ENCODE measurements at regions not wholly inside any gene's neighbourhood (a gene's known extent, or its start where the extent isn't known, plus 50 kb on each side); places are given as distances from the start of the nearest gene placed in this dataset.
"Not testable (repeated sequence)": the region's sequence is repeated elsewhere in the genome, so short reads cannot be mapped to it uniquely, and the experiment has no call there.

DNA sequence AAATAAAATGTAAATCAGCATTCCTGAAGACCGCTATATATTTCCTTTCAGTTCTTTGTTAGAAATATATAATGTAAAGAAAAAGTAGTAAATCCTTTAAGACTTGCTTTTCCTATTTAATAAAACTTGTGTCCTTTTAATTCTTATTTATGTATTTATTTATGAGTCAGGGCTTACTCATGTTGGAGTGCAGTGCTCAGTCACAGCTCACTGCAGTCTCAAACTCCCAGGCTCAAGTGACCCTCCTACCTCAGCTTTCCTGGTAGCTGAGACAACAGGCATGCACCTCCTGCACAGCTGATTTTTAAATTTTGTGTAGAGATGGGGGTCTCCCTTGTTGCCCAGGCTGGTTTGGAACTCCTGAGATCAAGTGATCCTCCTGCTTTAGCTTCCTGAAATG is 724.5 kb downstream of the ANKRD7 start:
- H3K4me1 ChIP-seq (replicated peaks in 1 of 2), result no peaks in the 10 kb centered on the region
- in situ Hi-C loops (cut with MboI; ENCODE audit: low pct_unique_long_range_greater_than_20kb in 2 of 9, low sequenced_read_pairs in 9 of 9, unreplicated experiment in 9 of 9), result no loop called here
- H3K4me3 ChIP-seq, result no peak overlapping the region
- peak in 2 of 8 experiments; percentile 24 to 39 for ATAC-seq (replicated peaks in 6 of 8)
- no peak overlapping the region for H3K27ac ChIP-seq
- WGBS, 10 experiments, result 0 to 100% (median 86%) methylated on average over 1 of the region's 1 CpG; no CpG with 5 or more reads in 3 of the 10 experiments

GRCh38 chr7:118956285-118956684 is 731.8 kb downstream of the ANKRD7 start:
- H3K4me3 ChIP-seq; ATAC-seq (replicated peaks in 6 of 8); in situ Hi-C loops (cut with MboI; ENCODE audit: low pct_unique_long_range_greater_than_20kb in 2 of 9, low sequenced_read_pairs in 9 of 9, unreplicated experiment in 9 of 9); H3K4me1 ChIP-seq (replicated peaks in 1 of 2); H3K27ac ChIP-seq: not testable (repeated sequence)
- WGBS, 10 experiments, result 0 to 88% (median 71%) methylated on average over 1 to 2 of the region's 2 CpGs; no CpG with 5 or more reads in 2 of the 10 experiments

DNA sequence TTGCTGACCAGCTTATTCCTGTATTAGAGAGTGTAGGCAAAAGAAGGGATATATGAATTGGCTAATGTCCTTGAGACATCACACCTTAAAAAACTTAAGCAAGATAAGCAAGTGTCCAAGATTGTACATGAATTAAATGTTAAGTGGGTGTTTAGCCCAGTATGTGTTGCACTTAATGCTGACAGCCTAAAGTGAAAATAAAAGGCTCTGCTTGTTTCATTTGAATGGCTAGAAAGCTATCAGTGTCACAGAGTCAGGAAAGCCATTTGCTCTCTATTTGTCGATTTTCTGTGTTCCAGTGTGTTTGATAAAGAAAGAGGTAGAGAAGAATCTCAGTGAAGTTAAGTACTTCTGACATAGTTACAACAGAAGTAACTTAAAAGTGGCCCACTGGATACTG is 744.9 kb downstream of the ANKRD7 start:
- Histone ChIP-seq H3K4me3 (no peak overlapping the region), H3K4me1 (replicated peaks in 1 of 2) (peaks cover 2 to 3% of the 10 kb centered on the region in 2 donors), H3K27ac (no peak overlapping the region)
- no peak for ATAC-seq (replicated peaks in 6 of 8)
- WGBS, 10 experiments, result 0 to 100% (median 73%) methylated on average over 1 of the region's 1 CpG; no CpG with 5 or more reads in 4 of the 10 experiments
- in situ Hi-C loops (cut with MboI; ENCODE audit: low pct_unique_long_range_greater_than_20kb in 2 of 9, low sequenced_read_pairs in 9 of 9, unreplicated experiment in 9 of 9), result no loop called here

- H3K27ac ChIP-seq, result no peak overlapping the region
- 0 to 100% (median 75%) methylated on average over 1 of the region's 1 CpG; no CpG with 5 or more reads in 1 of the 10 experiments for WGBS, 10 experiments
- H3K4me1 ChIP-seq (replicated peaks in 1 of 2), result peaks cover 11 to 12% of the 10 kb centered on the region in 2 donors
- H3K4me3 ChIP-seq, result no peak overlapping the region
- no peak for ATAC-seq (replicated peaks in 6 of 8)
- in situ Hi-C loops (cut with MboI; ENCODE audit: low pct_unique_long_range_greater_than_20kb in 2 of 9, low sequenced_read_pairs in 9 of 9, unreplicated experiment in 9 of 9), result no loop called here
Measured at GRCh38 chr7:118971706-118972105, 747.2 kb downstream of the ANKRD7 start.

DNA sequence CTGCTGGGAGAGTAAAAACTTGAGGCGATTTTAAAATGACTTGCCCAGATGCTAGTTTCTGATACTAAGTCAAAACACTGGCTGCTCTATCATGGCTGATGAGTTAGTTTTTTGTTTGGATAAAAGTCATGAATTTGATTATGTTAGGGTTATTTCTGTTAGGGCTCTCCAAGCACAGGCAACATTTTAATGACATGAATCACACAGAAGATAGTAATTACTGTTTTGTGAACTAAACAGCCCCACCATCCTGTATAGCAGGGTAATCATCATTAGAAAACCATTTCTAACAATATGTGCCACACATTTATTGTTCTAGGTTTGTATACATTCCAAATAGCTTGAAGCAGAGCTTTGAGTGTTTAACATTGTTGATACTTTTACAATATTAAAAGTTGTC is 750.3 kb downstream of the ANKRD7 start:
- no peak for ATAC-seq (replicated peaks in 6 of 8)
- Histone ChIP-seq H3K4me3 (no peak overlapping the region), H3K27ac (no peak overlapping the region), H3K4me1 (replicated peaks in 1 of 2) (peaks cover 11 to 12% of the 10 kb centered on the region in 2 donors)
- in situ Hi-C loops (cut with MboI; ENCODE audit: low pct_unique_long_range_greater_than_20kb in 2 of 9, low sequenced_read_pairs in 9 of 9, unreplicated experiment in 9 of 9), result no loop called here
- WGBS, 10 experiments, result 0 to 80% (median 50%) methylated on average over 1 of the region's 1 CpG; no CpG with 5 or more reads in 3 of the 10 experiments

- 0 to 100% (median 64%) methylated on average over 1 of the region's 1 CpG; no CpG with 5 or more reads in 1 of the 10 experiments for WGBS, 10 experiments
- no peak overlapping the region for H3K27ac ChIP-seq
- no peak overlapping the region for H3K4me3 ChIP-seq
- no peaks in the 10 kb centered on the region for H3K4me1 ChIP-seq (replicated peaks in 1 of 2)
- in situ Hi-C loops (cut with MboI; ENCODE audit: low pct_unique_long_range_greater_than_20kb in 2 of 9, low sequenced_read_pairs in 9 of 9, unreplicated experiment in 9 of 9), result no loop called here
- peak in 1 of 8 experiments; percentile 62 for ATAC-seq (replicated peaks in 6 of 8)
Measured at GRCh38 chr7:118995350-118995749, 770.8 kb downstream of the ANKRD7 start.

DNA sequence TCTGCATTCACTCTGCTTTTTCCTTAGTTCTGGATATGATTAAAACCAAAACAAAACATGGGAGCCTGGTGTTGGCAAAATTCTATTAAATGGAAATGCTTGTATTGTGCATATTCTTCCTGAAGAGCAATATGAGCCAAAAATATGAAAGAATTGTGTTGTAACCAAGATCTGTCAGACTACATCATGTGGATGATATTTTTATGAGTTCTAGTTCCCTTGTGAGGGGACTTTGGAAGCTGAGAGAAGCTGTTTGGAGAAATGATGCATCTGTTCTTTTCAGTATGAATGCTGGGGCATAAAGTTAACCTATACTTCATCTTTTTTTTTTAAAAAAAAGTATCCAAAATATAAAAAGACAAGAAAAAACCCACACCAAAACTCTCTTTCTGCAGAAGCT is 782.7 kb downstream of the ANKRD7 start:
- ATAC-seq (replicated peaks in 6 of 8), result no peak
- in situ Hi-C loops (cut with MboI; ENCODE audit: low pct_unique_long_range_greater_than_20kb in 2 of 9, low sequenced_read_pairs in 9 of 9, unreplicated experiment in 9 of 9), result no loop called here
- no peak overlapping the region for H3K4me3 ChIP-seq
- H3K27ac ChIP-seq, result no peak overlapping the region
- no peaks in the 10 kb centered on the region for H3K4me1 ChIP-seq (replicated peaks in 1 of 2)

- WGBS, 10 experiments, result 0 to 100% (median 36%) methylated on average over 1 of the region's 1 CpG; no CpG with 5 or more reads in 5 of the 10 experiments
- no peak overlapping the region for H3K27ac ChIP-seq
- in situ Hi-C loops (cut with MboI; ENCODE audit: low pct_unique_long_range_greater_than_20kb in 2 of 9, low sequenced_read_pairs in 9 of 9, unreplicated experiment in 9 of 9), result no loop called here
- no peak for ATAC-seq (replicated peaks in 6 of 8)
- H3K4me3 ChIP-seq, result no peak overlapping the region
- no peaks in the 10 kb centered on the region for H3K4me1 ChIP-seq (replicated peaks in 1 of 2)
Measured at GRCh38 chr7:119010635-119011034, 786.1 kb downstream of the ANKRD7 start.

GRCh38 chr7:119026391-119026790 is 801.9 kb downstream of the ANKRD7 start:
- 21 to 94% (median 89%) methylated on average over 1 to 2 of the region's 2 CpGs; no CpG with 5 or more reads in 1 of the 10 experiments for WGBS, 10 experiments
- Histone ChIP-seq H3K4me1 (replicated peaks in 1 of 2) (no peaks in the 10 kb centered on the region), H3K4me3 (no peak overlapping the region), H3K27ac (no peak overlapping the region)
- in situ Hi-C loops (cut with MboI; ENCODE audit: low pct_unique_long_range_greater_than_20kb in 2 of 9, low sequenced_read_pairs in 9 of 9, unreplicated experiment in 9 of 9), result no loop called here
- ATAC-seq (replicated peaks in 6 of 8), result no peak

DNA sequence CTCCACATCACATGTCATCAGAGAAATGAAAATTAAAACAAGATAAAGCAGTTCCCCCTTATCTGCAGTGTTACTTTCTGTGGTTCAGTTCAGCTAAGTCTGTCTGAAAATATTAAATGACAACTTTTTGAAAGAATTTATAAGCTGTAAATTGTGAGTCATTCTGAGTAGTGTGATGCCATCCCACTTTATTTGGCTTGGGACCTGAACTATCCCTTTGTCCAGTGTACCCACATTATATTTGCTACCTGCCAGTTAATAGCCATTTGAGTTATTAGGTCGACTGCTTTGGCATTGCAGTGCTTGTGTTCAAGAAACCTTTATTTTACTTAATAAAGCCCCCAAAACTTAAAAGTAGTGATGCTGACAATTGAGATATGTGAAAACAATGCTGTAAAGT is 804.2 kb downstream of the ANKRD7 start:
- Histone ChIP-seq H3K27ac (no peak overlapping the region), H3K4me3 (no peak overlapping the region), H3K4me1 (replicated peaks in 1 of 2) (peaks cover 0 to under 1% of the 10 kb centered on the region in 2 donors)
- in situ Hi-C loops (cut with MboI; ENCODE audit: low pct_unique_long_range_greater_than_20kb in 2 of 9, low sequenced_read_pairs in 9 of 9, unreplicated experiment in 9 of 9), result no loop called here
- no peak for ATAC-seq (replicated peaks in 6 of 8)
- 0 to 62% (median 42%) methylated on average over 1 of the region's 1 CpG; no CpG with 5 or more reads in 4 of the 10 experiments for WGBS, 10 experiments

DNA sequence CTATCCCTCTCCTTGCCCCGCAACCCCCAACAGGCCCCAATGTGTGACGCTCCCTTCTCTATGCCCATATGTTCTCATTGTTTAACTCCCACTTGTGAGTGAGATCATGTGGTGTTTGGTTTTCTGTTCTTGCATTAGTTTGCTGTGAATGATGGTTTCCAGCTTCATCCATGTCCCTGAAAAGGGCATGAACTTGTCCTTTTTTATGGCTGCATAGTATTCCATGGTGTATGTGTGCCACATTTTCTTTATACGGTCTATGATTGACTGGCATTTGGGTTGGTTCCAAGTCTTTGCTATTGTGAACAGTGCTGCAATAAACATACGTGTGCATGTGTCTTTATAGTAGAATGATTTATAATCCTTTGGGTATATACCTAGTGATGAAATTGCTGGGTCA is 807.6 kb downstream of the ANKRD7 start:
- 25 to 100% (median 81%) methylated on average over 1 to 4 of the region's 4 CpGs; no CpG with 5 or more reads in 2 of the 10 experiments for WGBS, 10 experiments
- H3K27ac ChIP-seq; ATAC-seq (replicated peaks in 6 of 8); H3K4me3 ChIP-seq; H3K4me1 ChIP-seq (replicated peaks in 1 of 2); in situ Hi-C loops (cut with MboI; ENCODE audit: low pct_unique_long_range_greater_than_20kb in 2 of 9, low sequenced_read_pairs in 9 of 9, unreplicated experiment in 9 of 9): not testable (repeated sequence)

- WGBS, 10 experiments, result 0 to 100% (median 71%) methylated on average over 1 to 3 of the region's 3 CpGs; no CpG with 5 or more reads in 1 of the 10 experiments
- ATAC-seq (replicated peaks in 6 of 8), result no peak
- in situ Hi-C loops (cut with MboI; ENCODE audit: low pct_unique_long_range_greater_than_20kb in 2 of 9, low sequenced_read_pairs in 9 of 9, unreplicated experiment in 9 of 9), result no loop called here
- Histone ChIP-seq H3K27ac (no peak overlapping the region), H3K4me1 (replicated peaks in 1 of 2) (peaks cover 0 to 3% of the 10 kb centered on the region in 2 donors), H3K4me3 (no peak overlapping the region)
Measured at GRCh38 chr7:119033641-119034040, 809.1 kb downstream of the ANKRD7 start.

- Histone ChIP-seq H3K4me1 (replicated peaks in 1 of 2) (peaks cover 0 to 3% of the 10 kb centered on the region in 2 donors), H3K27ac (no peak overlapping the region), H3K4me3 (no peak overlapping the region)
- in situ Hi-C loops (cut with MboI; ENCODE audit: low pct_unique_long_range_greater_than_20kb in 2 of 9, low sequenced_read_pairs in 9 of 9, unreplicated experiment in 9 of 9), result no loop called here
- 0 to 100% (median 67%) methylated on average over 1 to 2 of the region's 2 CpGs; no CpG with 5 or more reads in 3 of the 10 experiments for WGBS, 10 experiments
- ATAC-seq (replicated peaks in 6 of 8), result no peak
Measured at GRCh38 chr7:119037941-119038340, 813.4 kb downstream of the ANKRD7 start.

- Histone ChIP-seq H3K4me1 (replicated peaks in 1 of 2) (no peaks in the 10 kb centered on the region), H3K4me3 (no peak overlapping the region), H3K27ac (no peak overlapping the region)
- WGBS, 10 experiments, result 0 to 100% (median 85%) methylated on average over 1 of the region's 1 CpG; no CpG with 5 or more reads in 2 of the 10 experiments
- in situ Hi-C loops (cut with MboI; ENCODE audit: low pct_unique_long_range_greater_than_20kb in 2 of 9, low sequenced_read_pairs in 9 of 9, unreplicated experiment in 9 of 9), result no loop called here
- ATAC-seq (replicated peaks in 6 of 8), result no peak
Measured at GRCh38 chr7:119046068-119046467, 821.6 kb downstream of the ANKRD7 start.
